HCT116 (cell line): ENCODE measurements at regions not wholly inside any gene's neighbourhood (a gene's known extent, or its start where the extent isn't known, plus 50 kb on each side); places are given as distances from the start of the nearest gene placed in this dataset.

Source experiments
- ATAC-seq: fragments of 200-7000 bp; cut with Tn5 transposase; 2 replicates; pipeline ENCODE4 v1.9.1; 2020; ENCODE audit warnings: mild to moderate bottlenecking, moderate library complexity
- BruUV-seq: library from RNA; stranded (reverse); fragments of 400-500 nt; replicated peaks from 2 replicates; lab custom pipeline; 2021; lab: Mats Ljungman, UMichigan
- CTCF ChIA-PET: fragments of 300-600 bp; sonication (Branson Sonifier 250); formaldehyde crosslinking; loops from one replicate; lab custom pipeline; 2021; ENCODE audit warnings: antibody characterized with exemption; lab: Charles Lee
- POLR2A ChIA-PET: fragments of 300-600, 350-600 bp; sonication (Branson Sonifier 250); formaldehyde crosslinking; loops from one replicate; lab custom pipeline; 2021; ENCODE audit warnings: antibody characterized with exemption; lab: Charles Lee
- RAD21 ChIA-PET, 2 experiments: fragments of 300-600 bp; sonication (Branson Sonifier 250); formaldehyde crosslinking; loops; one replicate each; lab custom pipeline; 2023; ENCODE audit warnings: low total read pairs in 2 of 2; ENCODE audit not compliant: uncharacterized antibody in 2 of 2, unreplicated experiment in 2 of 2, low non-redundant PET in 1 of 2; lab: Charles Lee
- DNase-seq: peaks from one replicate; pipeline ENCODE4 v3.0.0-alpha.2; 2010; ENCODE audit warnings: low read depth, low spot score
- H2AFZ ChIP-seq: fragments of 200-600 bp; shearing (Covaris generic), sonication (generic); 2 replicates; pipeline ENCODE4 v1.6.1; 2017; ENCODE audit warnings: low read depth, mixed run types, mixed read lengths, antibody characterized with exemption, low read length; ENCODE audit not compliant: poor library complexity, severe bottlenecking
- H3K27ac ChIP-seq: 2 replicates; pipeline ENCODE4 v1.5.1; 2012; ENCODE audit warnings: low read depth, low read length
- H3K27me3 ChIP-seq: fragments of 200-600 bp; sonication (generic); 2 replicates; pipeline ENCODE4 v1.6.1; 2016; ENCODE audit warnings: mixed run types, low read length, mixed read lengths; ENCODE audit not compliant: insufficient read depth
- H3K36me3 ChIP-seq, 2 experiments: fragments of 200-500 bp in 1 of 2; fragments of 200-600 bp in 1 of 2; sonication (Bioruptor generic) in 1 of 2; sonication (generic) in 1 of 2; 2 replicates each; pipeline versions ENCODE4 v1.5.1 to v1.6.1; 2014 to 2016; ENCODE audit warnings: low read length in 2 of 2, inconsistent platforms in 1 of 2, mixed read lengths in 1 of 2, mixed run types in 1 of 2; ENCODE audit not compliant: insufficient read depth in 2 of 2, control insufficient read depth in 1 of 2
- H3K4me1 ChIP-seq, 2 experiments: fragments of 200-600 bp in 1 of 2; sonication (generic) in 1 of 2; 2 replicates each; pipeline versions ENCODE4 v1.5.1 to v1.6.1; 2012 to 2017; ENCODE audit warnings: low read length in 2 of 2, inconsistent platforms in 1 of 2, mild to moderate bottlenecking in 1 of 2, mixed read lengths in 1 of 2, mixed run types in 1 of 2, moderate library complexity in 1 of 2; ENCODE audit not compliant: insufficient read depth in 2 of 2, control insufficient read depth in 1 of 2
- H3K4me2 ChIP-seq: fragments of 200-600 bp; sonication (generic); 2 replicates; pipeline ENCODE4 v1.6.1; 2017; ENCODE audit warnings: mixed run types, low read length, mixed read lengths
- H3K4me3 ChIP-seq, 2 experiments: fragments of 200-600 bp in 1 of 2; sonication (generic) in 1 of 2; replicated peaks in 1 of 2; 2 replicates each; pipeline ENCODE4 v1.5.1; 2011 to 2016; ENCODE audit warnings: low read length in 2 of 2, control low read depth in 1 of 2, low read depth in 1 of 2, mild to moderate bottlenecking in 1 of 2, mixed read lengths in 1 of 2, mixed run types in 1 of 2
- H3K79me2 ChIP-seq: fragments of 200-600 bp; sonication (generic); 2 replicates; pipeline ENCODE4 v1.6.1; 2017; ENCODE audit warnings: mild to moderate bottlenecking, mixed run types, low read length, moderate library complexity, mixed read lengths; ENCODE audit not compliant: insufficient read depth
- H3K9ac ChIP-seq: fragments of 200-600 bp; sonication (generic); 2 replicates; pipeline ENCODE4 v1.6.1; 2016; ENCODE audit warnings: low read length, mixed read lengths
- H3K9me2 ChIP-seq: fragments of 200-600 bp; sonication (generic), shearing (Covaris generic); 2 replicates; pipeline ENCODE4 v1.6.1; 2017; ENCODE audit warnings: mixed run types, mild to moderate bottlenecking, moderate library complexity; ENCODE audit not compliant: insufficient read depth
- H3K9me3 ChIP-seq, 2 experiments: fragments of 200-500 bp in 1 of 2; fragments of 200-600 bp in 1 of 2; sonication (Bioruptor generic) in 1 of 2; sonication (generic) in 1 of 2; 2 replicates each; pipeline ENCODE4 v1.6.1; 2014 to 2017; ENCODE audit warnings: low read length in 2 of 2, mixed read lengths in 2 of 2, inconsistent platforms in 1 of 2, low read depth in 1 of 2, mild to moderate bottlenecking in 1 of 2, mixed run types in 1 of 2, moderate library complexity in 1 of 2; ENCODE audit not compliant: control insufficient read depth in 1 of 2, insufficient read depth in 1 of 2
- H4K20me1 ChIP-seq: fragments of 200-600 bp; sonication (generic), shearing (Covaris generic); 2 replicates; pipeline ENCODE4 v1.6.1; 2017; ENCODE audit warnings: mixed run types, mild to moderate bottlenecking, moderate library complexity; ENCODE audit not compliant: insufficient read depth
- ATF3 ChIP-seq: IDR thresholded peaks from 2 replicates; pipeline ENCODE4 v1.6.1; 2012
- CBX3 ChIP-seq: IDR thresholded peaks from 2 replicates; pipeline ENCODE4 v1.6.1; 2012; ENCODE audit warnings: low read depth
- CEBPB ChIP-seq: IDR thresholded peaks from 2 replicates; pipeline ENCODE4 v1.6.1; 2012; ENCODE audit warnings: low read depth
- EZH2 ChIP-seq: fragments of 200-600 bp; sonication (generic); IDR thresholded peaks from 2 replicates; pipeline ENCODE4 v1.6.1; 2017; ENCODE audit warnings: antibody characterized with exemption, mixed run types
- EZH2phosphoT487 ChIP-seq: fragments of 200-600 bp; IDR thresholded peaks from 2 replicates; pipeline ENCODE4 v1.6.1; 2018; ENCODE audit warnings: antibody characterized with exemption, borderline replicate concordance
- FOSL1 ChIP-seq: IDR thresholded peaks from 2 replicates; pipeline ENCODE4 v1.6.1; 2012; ENCODE audit warnings: low read depth
- MAX ChIP-seq: IDR thresholded peaks from 2 replicates; pipeline ENCODE4 v1.6.1; 2012
- POLR2A ChIP-seq: IDR thresholded peaks from 2 replicates; pipeline ENCODE4 v1.7.0; 2011; ENCODE audit warnings: borderline replicate concordance; ENCODE audit not compliant: insufficient read depth, insufficient read length; ENCODE audit errors: extremely low read depth
- RAD21 ChIP-seq: IDR thresholded peaks from 2 replicates; pipeline ENCODE4 v1.6.1; 2012; ENCODE audit warnings: low read depth, mild to moderate bottlenecking
- SIN3A ChIP-seq: IDR thresholded peaks from 2 replicates; pipeline ENCODE4 v1.6.1; 2012; ENCODE audit warnings: low read depth
- SP1 ChIP-seq: IDR thresholded peaks from 2 replicates; pipeline ENCODE4 v1.6.1; 2012; ENCODE audit warnings: low read depth
- SRF ChIP-seq: IDR thresholded peaks from 2 replicates; pipeline ENCODE4 v1.6.1; 2012; ENCODE audit warnings: low read depth
- YY1 ChIP-seq: IDR thresholded peaks from 2 replicates; pipeline ENCODE4 v1.6.1; 2011; ENCODE audit warnings: low read length, low read depth, moderate library complexity, mild to moderate bottlenecking; ENCODE audit not compliant: insufficient replicate concordance; ENCODE audit errors: extremely low read depth
- intact Hi-C: fragments of 100-400 bp; cut with micrococcal nuclease; formaldehyde crosslinking; loops from 2 replicates; pipeline ENCODE4 v1.10.0; 2022

- Histone ChIP-seq H2AFZ (no peak overlapping the region), H3K4me1 (no peaks in the 10 kb centered on the region), H3K79me2 (no peaks in the 10 kb centered on the region), H3K4me2 (no peak overlapping the region), H3K9me3 (no peaks in the 10 kb centered on the region), H3K9me2 (no peaks in the 10 kb centered on the region), H3K9ac (no peak overlapping the region), H3K27me3 (no peaks in the 10 kb centered on the region), H3K4me3 (no peak overlapping the region), H4K20me1 (no peaks in the 10 kb centered on the region), H3K27ac (no peak overlapping the region), H3K36me3 (no peaks in the 10 kb centered on the region; a peak in 1 of 4 replicates)
- ATAC-seq = no peak
- ChIA-PET CTCF (no interaction called here), RAD21 (no interaction called here), POLR2A (no interaction called here)
- DNase-seq = no peak
- intact Hi-C loops = no loop called here
- BruUV-seq = no TSS peak
- TF ChIP-seq EZH2 = no peak
- no peak for TF ChIP-seq MAX
- TF ChIP-seq SRF = no peak
- TF ChIP-seq ATF3 = no peak
- no peak for TF ChIP-seq CEBPB
- TF ChIP-seq EZH2phosphoT487 = no peak
- no peak for TF ChIP-seq POLR2A
- no peak for TF ChIP-seq CBX3
Measured at GRCh38 chr9:115972362-115972761, 181.2 kb upstream of the PAPPA start.

GRCh38 chr9:115972843-115973595 lies 180.6 kb upstream of the PAPPA start:
- H3K4me2 ChIP-seq = no peak overlapping the region
- CTCF ChIA-PET = no interaction called here
- no peaks in the 10 kb centered on the region for H3K79me2 ChIP-seq
- no peak for TF ChIP-seq ATF3
- TF ChIP-seq SIN3A = no peak
- no peak for TF ChIP-seq SP1
- TF ChIP-seq YY1 = no peak
- no peak for TF ChIP-seq FOSL1
- no peak for TF ChIP-seq MAX
- no peak for TF ChIP-seq RAD21
- no TSS peak for BruUV-seq
- ATAC-seq = no peak
- no peak overlapping the region for H3K9ac ChIP-seq
- H3K36me3 ChIP-seq = no peaks in the 10 kb centered on the region; a peak in 1 of 4 replicates
- no peaks in the 10 kb centered on the region for H4K20me1 ChIP-seq
- RAD21 ChIA-PET = no interaction called here
- H3K27ac ChIP-seq = no peak overlapping the region
- no peaks in the 10 kb centered on the region for H3K27me3 ChIP-seq
- H3K4me1 ChIP-seq = no peaks in the 10 kb centered on the region
- no peak overlapping the region for H2AFZ ChIP-seq
- POLR2A ChIA-PET = no interaction called here
- intact Hi-C loops = no loop called here
- H3K9me2 ChIP-seq = no peaks in the 10 kb centered on the region
- no peaks in the 10 kb centered on the region for H3K9me3 ChIP-seq
- no peak overlapping the region for H3K4me3 ChIP-seq
- DNase-seq = no peak
